Natural killer cell (primary cell): ENCODE measurements at regions not wholly inside any gene's neighbourhood (a gene's known extent, or its start where the extent isn't known, plus 50 kb on each side); places are given as distances from the start of the nearest gene placed in this dataset.

Experiments
- ATAC-seq, 3 donors: fragments of 150-1000 bp in 2 of 3; fragments of 200-7000 bp in 1 of 3; cut with Tn5 transposase; 1 replicate in 1 of 3; 2 replicates in 2 of 3; pipeline ENCODE4 v1.10.0; 2021; ENCODE audit warnings: mild to moderate bottlenecking in 2 of 3, moderate library complexity in 2 of 3
- DNase-seq, 2 donors: peaks; one replicate each; pipeline versions ENCODE4 v3.0.0 to v3.0.0-alpha.2; 2013 to 2021; ENCODE audit warnings: mixed read lengths in 1 of 2
- H3K27ac ChIP-seq: one replicate; pipeline ENCODE4 v1.5.1; 2013; ENCODE audit warnings: mild to moderate bottlenecking, low read length
- H3K27me3 ChIP-seq: one replicate; pipeline ENCODE4 v1.6.1; 2013; ENCODE audit warnings: low read length; ENCODE audit not compliant: control insufficient read depth, insufficient read depth
- H3K36me3 ChIP-seq: one replicate; pipeline ENCODE4 v1.6.1; 2013; ENCODE audit warnings: low read length; ENCODE audit not compliant: control insufficient read depth, insufficient read depth
- H3K4me1 ChIP-seq: one replicate; pipeline ENCODE4 v1.6.1; 2013; ENCODE audit warnings: low read length; ENCODE audit not compliant: control insufficient read depth, insufficient read depth
- H3K4me3 ChIP-seq: one replicate; pipeline ENCODE4 v1.5.1; 2013; ENCODE audit warnings: low read length
- H3K9me3 ChIP-seq: one replicate; pipeline ENCODE4 v1.6.1; 2013; ENCODE audit warnings: low read length; ENCODE audit not compliant: control insufficient read depth, insufficient read depth
- H3K27ac Mint-ChIP-seq, 2 donors: one replicate each; pipeline ENCODE4 v1.8.0; 2022; ENCODE audit warnings: mild to moderate bottlenecking in 2 of 2, mixed read lengths in 2 of 2, moderate library complexity in 1 of 2
- H3K27me3 Mint-ChIP-seq, 2 donors: one replicate each; pipeline ENCODE4 v1.8.0; 2022; ENCODE audit warnings: low read depth in 2 of 2, mixed read lengths in 2 of 2
- H3K36me3 Mint-ChIP-seq: one replicate; pipeline ENCODE4 v1.8.0; 2022; ENCODE audit warnings: mixed read lengths
- H3K4me1 Mint-ChIP-seq, 2 donors: one replicate each; pipeline ENCODE4 v1.8.0; 2022; ENCODE audit warnings: mixed read lengths in 2 of 2
- H3K4me3 Mint-ChIP-seq: one replicate; pipeline ENCODE4 v1.8.0; 2022; ENCODE audit warnings: mild to moderate bottlenecking, moderate library complexity, mixed read lengths
- H3K9me3 Mint-ChIP-seq, 2 donors: one replicate each; pipeline ENCODE4 v1.8.0; 2022; ENCODE audit warnings: mixed read lengths in 2 of 2
- WGBS: methylation state at CpG from one replicate; pipeline ENCODE4 v1.1.7; 2013; ENCODE audit warnings: missing lambda C conversion rate; ENCODE audit not compliant: insufficient coverage; 5-methylcytosine and 5-hydroxymethylcytosine counted together
- intact Hi-C: fragments of 100-400 bp; cut with micrococcal nuclease; formaldehyde crosslinking; loops from one replicate; pipeline ENCODE4 v1.14.2; 2022
- TF ChIP-seq, protein P1 (sequence below): fragments of 200-600 bp; IDR thresholded peaks from one replicate; pipeline ENCODE4 v1.8.0; 2022; ENCODE audit warnings: antibody characterized with exemption

GRCh38 chr1:82700476-82700875, 899.7 kb downstream of the ADGRL2 start:
- Mint-ChIP-seq H3K4me3 (no peak overlapping the region), H3K9me3 (peaks cover 0 to 7% of the 10 kb centered on the region in 2 donors), H3K4me1 (no peaks in the 10 kb centered on the region), H3K27me3 (no peaks in the 10 kb centered on the region), H3K27ac (no peak overlapping the region), H3K36me3 (no peaks in the 10 kb centered on the region)
- WGBS: 88% methylated on average over 5 of the region's 5 CpGs
- H3K9me3 ChIP-seq: no peaks in the 10 kb centered on the region
- no peaks in the 10 kb centered on the region for H3K27me3 ChIP-seq
- no peaks in the 10 kb centered on the region for H3K36me3 ChIP-seq
- TF ChIP-seq, protein P1, sequence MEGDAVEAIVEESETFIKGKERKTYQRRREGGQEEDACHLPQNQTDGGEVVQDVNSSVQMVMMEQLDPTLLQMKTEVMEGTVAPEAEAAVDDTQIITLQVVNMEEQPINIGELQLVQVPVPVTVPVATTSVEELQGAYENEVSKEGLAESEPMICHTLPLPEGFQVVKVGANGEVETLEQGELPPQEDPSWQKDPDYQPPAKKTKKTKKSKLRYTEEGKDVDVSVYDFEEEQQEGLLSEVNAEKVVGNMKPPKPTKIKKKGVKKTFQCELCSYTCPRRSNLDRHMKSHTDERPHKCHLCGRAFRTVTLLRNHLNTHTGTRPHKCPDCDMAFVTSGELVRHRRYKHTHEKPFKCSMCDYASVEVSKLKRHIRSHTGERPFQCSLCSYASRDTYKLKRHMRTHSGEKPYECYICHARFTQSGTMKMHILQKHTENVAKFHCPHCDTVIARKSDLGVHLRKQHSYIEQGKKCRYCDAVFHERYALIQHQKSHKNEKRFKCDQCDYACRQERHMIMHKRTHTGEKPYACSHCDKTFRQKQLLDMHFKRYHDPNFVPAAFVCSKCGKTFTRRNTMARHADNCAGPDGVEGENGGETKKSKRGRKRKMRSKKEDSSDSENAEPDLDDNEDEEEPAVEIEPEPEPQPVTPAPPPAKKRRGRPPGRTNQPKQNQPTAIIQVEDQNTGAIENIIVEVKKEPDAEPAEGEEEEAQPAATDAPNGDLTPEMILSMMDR: no peak
- no peak for DNase-seq
- no peak for ATAC-seq
- no peaks in the 10 kb centered on the region for H3K4me1 ChIP-seq
- intact Hi-C loops: no loop called here
- H3K27ac ChIP-seq: no peak overlapping the region
- no peak overlapping the region for H3K4me3 ChIP-seq

DNA sequence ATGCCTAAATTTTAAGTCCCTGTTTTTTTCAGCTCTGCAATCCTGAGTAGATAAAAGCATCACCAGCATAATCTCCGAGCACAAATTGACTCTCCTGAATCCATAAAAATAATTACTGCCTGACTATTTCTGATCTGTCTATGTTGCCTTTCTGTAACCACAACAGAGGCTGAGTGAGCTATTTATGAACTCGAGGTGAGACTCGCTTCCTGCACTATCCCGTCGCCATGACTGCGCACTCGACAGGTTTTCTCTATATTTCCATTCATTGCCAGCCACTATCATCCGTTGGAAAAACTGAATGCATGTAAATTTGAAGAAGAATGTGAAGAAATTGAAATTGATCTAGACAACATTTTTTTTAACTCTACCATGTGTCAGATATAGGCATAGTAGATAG, 897.2 kb downstream of the ADGRL2 start:
- TF ChIP-seq, protein P1: no peak
- H3K4me1 Mint-ChIP-seq: no peaks in the 10 kb centered on the region
- no peak overlapping the region for H3K27ac Mint-ChIP-seq

DNA sequence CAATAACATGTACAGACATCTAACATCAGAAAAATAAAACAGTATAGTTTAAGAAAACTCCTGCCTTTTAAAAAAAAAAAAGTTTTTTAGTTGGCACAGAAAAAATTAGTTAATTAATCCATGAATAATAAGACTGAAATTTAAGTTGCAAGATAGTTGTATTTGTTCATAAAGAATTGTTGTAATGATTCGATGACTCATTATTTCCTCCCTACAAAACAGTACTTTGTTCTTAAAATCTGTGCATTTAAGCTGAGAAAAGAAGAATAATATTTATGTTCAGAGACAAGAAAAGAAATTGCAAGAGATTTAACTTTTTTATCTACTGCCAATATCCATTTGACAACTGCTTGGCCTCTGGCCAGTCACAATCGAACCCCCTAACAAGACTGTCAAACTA, 894.7 kb downstream of the ADGRL2 start:
- Histone ChIP-seq H3K27me3 (no peaks in the 10 kb centered on the region), H3K9me3 (no peaks in the 10 kb centered on the region), H3K27ac (no peak overlapping the region), H3K4me1 (no peaks in the 10 kb centered on the region), H3K36me3 (no peaks in the 10 kb centered on the region), H3K4me3 (no peak overlapping the region)
- no peaks in the 10 kb centered on the region for H3K4me1 Mint-ChIP-seq
- no peak for DNase-seq
- H3K4me3 Mint-ChIP-seq: no peak overlapping the region
- TF ChIP-seq, protein P1: no peak
- no peaks in the 10 kb centered on the region for H3K27me3 Mint-ChIP-seq
- no CpG with 5 or more reads among the region's 2 CpGs for WGBS
- H3K36me3 Mint-ChIP-seq: no peaks in the 10 kb centered on the region
- no peak overlapping the region for H3K27ac Mint-ChIP-seq
- H3K9me3 Mint-ChIP-seq: peaks cover 8 to 10% of the 10 kb centered on the region in 2 donors
- no peak for ATAC-seq
- intact Hi-C loops: no loop called here

More for the DNA sequence above, 897.2 kb downstream of the ADGRL2 start:
- no peak overlapping the region for H3K4me3 Mint-ChIP-seq
- Histone ChIP-seq H3K4me1 (no peaks in the 10 kb centered on the region), H3K27me3 (no peaks in the 10 kb centered on the region), H3K36me3 (no peaks in the 10 kb centered on the region), H3K4me3 (no peak overlapping the region), H3K9me3 (no peaks in the 10 kb centered on the region), H3K27ac (no peak overlapping the region)
- peaks cover 5 to 10% of the 10 kb centered on the region in 2 donors for H3K9me3 Mint-ChIP-seq
- no peaks in the 10 kb centered on the region for H3K27me3 Mint-ChIP-seq
- no peak for DNase-seq
- intact Hi-C loops: no loop called here
- WGBS: 78% methylated on average over 7 of the region's 8 CpGs
- no peak for ATAC-seq
- H3K36me3 Mint-ChIP-seq: no peaks in the 10 kb centered on the region

GRCh38 chr1:82690411-82690810, 889.7 kb downstream of the ADGRL2 start:
- ATAC-seq: no peak
- H3K27me3 ChIP-seq: no peaks in the 10 kb centered on the region
- no peak overlapping the region for H3K27ac Mint-ChIP-seq
- no peak overlapping the region for H3K27ac ChIP-seq
- H3K27me3 Mint-ChIP-seq: no peaks in the 10 kb centered on the region
- H3K4me3 Mint-ChIP-seq: no peak overlapping the region
- H3K9me3 Mint-ChIP-seq: peaks cover 16 to 19% of the 10 kb centered on the region in 2 donors
- no peaks in the 10 kb centered on the region for H3K36me3 ChIP-seq
- no peak for DNase-seq
- H3K9me3 ChIP-seq: peaks cover 11% of the 10 kb centered on the region
- 0% methylated on average over 1 of the region's 1 CpG for WGBS
- peaks cover 7% of the 10 kb centered on the region for H3K36me3 Mint-ChIP-seq
- no peaks in the 10 kb centered on the region for H3K4me1 ChIP-seq
- H3K4me1 Mint-ChIP-seq: no peaks in the 10 kb centered on the region
- no peak overlapping the region for H3K4me3 ChIP-seq
- intact Hi-C loops: no loop called here
- TF ChIP-seq, protein P1: no peak
